HUES48 (cell line): ENCODE measurements at regions not wholly inside any gene's neighbourhood (a gene's known extent, or its start where the extent isn't known, plus 50 kb on each side); places are given as distances from the start of the nearest gene placed in this dataset.
"Not testable (repeated sequence)": the region's sequence is repeated elsewhere in the genome, so short reads cannot be mapped to it uniquely, and the experiment has no call there.

Source experiments
- H3K27ac ChIP-seq: one replicate; pipeline ENCODE4 v1.7.0; 2013; ENCODE audit warnings: low read depth, low read length, inconsistent platforms
- H3K27me3 ChIP-seq: 2 replicates; pipeline ENCODE4 v1.6.1; 2013; ENCODE audit warnings: mild to moderate bottlenecking, low read length; ENCODE audit not compliant: control insufficient read depth, insufficient read depth
- H3K36me3 ChIP-seq: 2 replicates; pipeline ENCODE4 v1.6.1; 2013; ENCODE audit warnings: low read length; ENCODE audit not compliant: control insufficient read depth, insufficient read depth
- H3K4me1 ChIP-seq: 2 replicates; pipeline ENCODE4 v1.6.1; 2013; ENCODE audit warnings: mild to moderate bottlenecking, low read length; ENCODE audit not compliant: control insufficient read depth, insufficient read depth
- H3K4me3 ChIP-seq: 2 replicates; pipeline ENCODE4 v1.5.1; 2013; ENCODE audit warnings: mild to moderate bottlenecking, low read depth, low read length
- H3K9ac ChIP-seq: 2 replicates; pipeline ENCODE4 v1.6.1; 2013; ENCODE audit warnings: mild to moderate bottlenecking, low read depth, low read length, moderate library complexity
- H3K9me3 ChIP-seq: 2 replicates; pipeline ENCODE4 v1.6.1; 2013; ENCODE audit warnings: low read length; ENCODE audit not compliant: control insufficient read depth, insufficient read depth

DNA sequence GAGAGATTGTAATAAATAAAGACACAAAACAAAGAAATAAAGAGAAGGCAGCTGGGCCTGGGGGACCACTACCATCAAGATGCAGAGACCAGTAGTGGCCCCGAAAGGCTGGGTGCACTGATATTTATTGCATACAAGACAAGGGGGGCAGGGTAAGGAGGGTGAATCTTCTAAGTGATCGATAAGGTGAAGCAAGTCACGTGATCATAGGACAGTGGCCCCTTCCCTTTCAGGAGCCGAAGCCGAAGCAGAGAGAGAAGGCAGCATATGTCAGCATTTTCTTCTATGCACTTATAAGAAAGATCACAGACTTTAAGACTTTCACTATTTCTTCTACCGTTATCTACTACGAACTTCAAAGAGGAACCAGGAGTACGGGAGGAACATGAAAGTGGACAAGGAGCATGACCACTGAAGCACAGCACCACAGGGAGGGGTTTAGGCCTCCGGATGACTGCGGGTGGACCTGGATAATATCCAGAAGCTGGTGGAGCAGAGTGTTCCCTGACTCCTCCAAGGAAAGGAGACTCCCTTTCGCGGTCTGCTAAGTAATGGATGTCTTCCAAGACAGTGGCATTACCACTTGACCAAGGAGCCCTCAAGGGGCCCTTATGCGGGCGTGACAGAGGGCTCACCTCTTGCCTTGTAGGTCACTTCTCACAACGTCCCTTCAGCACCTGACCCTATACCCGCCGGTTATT, 126.4 kb downstream of the RBM46 start:
- not testable (repeated sequence) for H3K27ac ChIP-seq

GRCh38 chr4:154908168-154908567, 127.1 kb downstream of the RBM46 start:
- no peak overlapping the region for H3K27ac ChIP-seq
- H3K9ac ChIP-seq, result no peak overlapping the region
- H3K27me3 ChIP-seq, result no peaks in the 10 kb centered on the region
- H3K4me3 ChIP-seq, result no peak overlapping the region
- no peaks in the 10 kb centered on the region for H3K9me3 ChIP-seq
- H3K36me3 ChIP-seq, result no peaks in the 10 kb centered on the region
- 0 out of 2 replicates have a peak, but pooled peaks cover 8% of the 10 kb centered on the region for H3K4me1 ChIP-seq

More for the DNA sequence above, 126.4 kb downstream of the RBM46 start:
- H3K36me3 ChIP-seq, H3K27me3 ChIP-seq, H3K9ac ChIP-seq, H3K4me3 ChIP-seq, H3K9me3 ChIP-seq, H3K4me1 ChIP-seq: not testable (repeated sequence)

GRCh38 chr4:154911097-154911496, 130.0 kb downstream of the RBM46 start:
- no peaks in the 10 kb centered on the region for H3K9me3 ChIP-seq
- H3K4me3 ChIP-seq, result no peak overlapping the region
- H3K4me1 ChIP-seq, result peaks cover 11% of the 10 kb centered on the region
- no peaks in the 10 kb centered on the region for H3K27me3 ChIP-seq
- no peak overlapping the region for H3K27ac ChIP-seq
- no peaks in the 10 kb centered on the region for H3K36me3 ChIP-seq
- no peak overlapping the region for H3K9ac ChIP-seq

DNA sequence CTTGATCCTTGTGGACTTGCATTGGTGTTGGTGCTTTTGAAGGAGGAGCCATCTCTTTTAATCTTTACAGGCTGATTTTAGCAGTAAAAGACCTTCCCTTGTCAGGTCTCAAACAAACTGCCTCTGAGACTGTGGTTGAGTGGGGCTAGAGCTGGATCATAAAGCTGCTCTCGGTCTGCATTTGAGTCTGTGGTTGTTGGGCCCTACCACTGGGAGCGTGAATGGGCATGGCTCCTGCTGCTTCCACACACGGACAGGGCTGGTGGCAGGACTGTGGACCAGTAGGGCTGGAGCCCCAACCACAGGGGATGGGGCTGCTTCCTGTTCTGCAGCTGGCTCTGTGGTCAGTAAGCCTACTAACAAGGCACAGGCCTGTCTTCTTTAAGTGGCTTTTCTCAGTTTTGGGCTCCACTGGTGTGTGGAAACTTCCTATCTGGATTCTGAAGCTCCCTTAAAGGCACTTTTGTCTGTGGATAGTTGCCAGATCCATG, 130.6 kb downstream of the RBM46 start:
- H3K36me3 ChIP-seq, result no peaks in the 10 kb centered on the region
- no peak overlapping the region for H3K4me3 ChIP-seq
- H3K27me3 ChIP-seq, result no peaks in the 10 kb centered on the region
- H3K9ac ChIP-seq, result no peak overlapping the region
- H3K27ac ChIP-seq, result no peak overlapping the region
- H3K9me3 ChIP-seq, result no peaks in the 10 kb centered on the region
- H3K4me1 ChIP-seq, result peaks cover 16% of the 10 kb centered on the region

GRCh38 chr4:154916068-154916467, 135.0 kb downstream of the RBM46 start:
- H3K9ac ChIP-seq, result no peak overlapping the region
- no peaks in the 10 kb centered on the region for H3K36me3 ChIP-seq
- H3K4me3 ChIP-seq, result no peak overlapping the region
- no peak overlapping the region for H3K27ac ChIP-seq
- H3K4me1 ChIP-seq, result peaks cover 21% of the 10 kb centered on the region
- no peaks in the 10 kb centered on the region for H3K9me3 ChIP-seq
- H3K27me3 ChIP-seq, result no peaks in the 10 kb centered on the region

- Histone ChIP-seq H3K4me1 (no peaks in the 10 kb centered on the region), H3K27ac (no peak overlapping the region), H3K9me3 (no peaks in the 10 kb centered on the region), H3K9ac (no peak overlapping the region), H3K27me3 (no peaks in the 10 kb centered on the region), H3K4me3 (no peak overlapping the region), H3K36me3 (no peaks in the 10 kb centered on the region)
Measured at GRCh38 chr4:154927126-154927680, 146.1 kb downstream of the RBM46 start.

- Histone ChIP-seq H3K27me3 (no peaks in the 10 kb centered on the region), H3K4me3 (no peak overlapping the region), H3K9ac (no peak overlapping the region), H3K9me3 (no peaks in the 10 kb centered on the region), H3K27ac (no peak overlapping the region), H3K4me1 (no peaks in the 10 kb centered on the region), H3K36me3 (no peaks in the 10 kb centered on the region)
Measured at GRCh38 chr4:154928640-154929257, 147.7 kb downstream of the RBM46 start.

- no peaks in the 10 kb centered on the region for H3K36me3 ChIP-seq
- no peaks in the 10 kb centered on the region for H3K27me3 ChIP-seq
- H3K4me1 ChIP-seq, result no peaks in the 10 kb centered on the region
- no peaks in the 10 kb centered on the region for H3K9me3 ChIP-seq
- no peak overlapping the region for H3K9ac ChIP-seq
- no peak overlapping the region for H3K27ac ChIP-seq
- no peak overlapping the region for H3K4me3 ChIP-seq
Measured at GRCh38 chr4:154936873-154937272, 155.8 kb downstream of the RBM46 start.

DNA sequence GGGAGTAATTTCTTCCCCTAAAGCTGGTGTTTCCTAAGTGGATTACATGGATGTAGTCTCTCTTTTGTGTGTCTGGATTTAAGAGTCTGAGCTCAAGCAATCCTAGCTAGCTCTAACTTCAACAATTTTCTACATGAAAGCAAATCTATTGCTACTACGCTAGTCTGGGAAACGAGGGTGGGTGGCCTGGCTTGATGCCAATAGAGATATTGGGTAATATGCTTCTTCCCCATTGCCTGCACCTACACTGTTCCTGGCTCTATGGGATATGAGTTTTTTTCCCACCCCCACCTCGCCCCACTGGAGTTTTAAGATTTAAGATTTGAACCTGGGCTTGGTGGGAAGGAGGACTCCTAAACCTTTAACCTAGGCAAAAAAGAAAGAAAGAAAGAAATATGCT, 158.8 kb downstream of the RBM46 start:
- no peak overlapping the region for H3K27ac ChIP-seq
- no peaks in the 10 kb centered on the region for H3K4me1 ChIP-seq
- H3K4me3 ChIP-seq, result no peak overlapping the region
- H3K36me3 ChIP-seq, result no peaks in the 10 kb centered on the region
- no peak overlapping the region for H3K9ac ChIP-seq
- H3K9me3 ChIP-seq, result no peaks in the 10 kb centered on the region
- no peaks in the 10 kb centered on the region for H3K27me3 ChIP-seq

GRCh38 chr4:154942176-154942575, 161.1 kb downstream of the RBM46 start:
- H3K9me3 ChIP-seq, result no peaks in the 10 kb centered on the region
- H3K4me3 ChIP-seq, result no peak overlapping the region
- no peak overlapping the region for H3K9ac ChIP-seq
- H3K36me3 ChIP-seq, result no peaks in the 10 kb centered on the region
- no peaks in the 10 kb centered on the region for H3K27me3 ChIP-seq
- no peak overlapping the region for H3K27ac ChIP-seq
- H3K4me1 ChIP-seq, result no peaks in the 10 kb centered on the region

DNA sequence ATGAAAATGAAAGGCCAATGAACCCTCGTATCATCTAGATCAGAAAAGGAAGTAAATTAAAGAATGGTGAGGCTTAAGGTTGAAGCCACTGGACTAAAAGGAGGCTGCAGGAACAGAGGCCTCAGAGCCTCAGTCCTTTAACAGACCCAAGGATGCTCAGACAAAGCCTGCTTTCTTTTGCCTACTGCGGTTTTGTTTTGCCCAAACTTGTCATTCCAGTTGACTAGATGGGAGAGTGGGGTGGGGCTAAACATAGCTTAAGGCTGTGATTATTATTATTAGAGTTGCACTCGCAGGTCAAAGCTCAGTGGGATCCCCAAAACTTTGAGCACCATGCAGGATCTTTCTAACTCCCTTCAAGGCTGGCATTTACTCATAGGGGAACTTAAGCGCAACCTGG, 163.9 kb downstream of the RBM46 start:
- H3K4me3 ChIP-seq, result no peak overlapping the region
- H3K9me3 ChIP-seq, result peaks cover 8% of the 10 kb centered on the region; the same call in 1 of the 2 replicates
- H3K36me3 ChIP-seq, result no peaks in the 10 kb centered on the region
- H3K27ac ChIP-seq, result no peak overlapping the region
- no peak overlapping the region for H3K9ac ChIP-seq
- no peaks in the 10 kb centered on the region for H3K4me1 ChIP-seq
- no peaks in the 10 kb centered on the region for H3K27me3 ChIP-seq
